ENCODE measurements at regions not wholly inside any gene's neighbourhood (a gene's known extent, or its start where the extent isn't known, plus 50 kb on each side); places are given as distances from the start of the nearest gene placed in this dataset.

GRCh38 chr10:104559935-104560334, 81.2 kb upstream of the SORCS3 start:
- TF ChIP-seq CTCF (IDR thresholded peaks at IDR 0.05) (no peak), POLR2AphosphoS5 (IDR thresholded peaks at IDR 0.05) (no peak), EP300 (IDR thresholded peaks at IDR 0.05) (no peak), POLR2A (IDR thresholded peaks at IDR 0.05; ENCODE audit: low read depth) (no peak)
- Histone ChIP-seq H3K27ac (replicated peaks in 1 of 4) (no peak overlapping the region), H3K27me3 (no peaks in the 10 kb centered on the region), H3K4me3 (no peak overlapping the region), H3K36me3 (no peaks in the 10 kb centered on the region), H3K9me3 (no peaks in the 10 kb centered on the region), H3K4me1 (no peaks in the 10 kb centered on the region)
- WGBS: 33% methylated on average over 5 of the region's 5 CpGs
- intact Hi-C loops (cut with DNase I): no loop called here
- peak; percentile 88 for DNase-seq (ENCODE audit: extremely low spot score)

DNA sequence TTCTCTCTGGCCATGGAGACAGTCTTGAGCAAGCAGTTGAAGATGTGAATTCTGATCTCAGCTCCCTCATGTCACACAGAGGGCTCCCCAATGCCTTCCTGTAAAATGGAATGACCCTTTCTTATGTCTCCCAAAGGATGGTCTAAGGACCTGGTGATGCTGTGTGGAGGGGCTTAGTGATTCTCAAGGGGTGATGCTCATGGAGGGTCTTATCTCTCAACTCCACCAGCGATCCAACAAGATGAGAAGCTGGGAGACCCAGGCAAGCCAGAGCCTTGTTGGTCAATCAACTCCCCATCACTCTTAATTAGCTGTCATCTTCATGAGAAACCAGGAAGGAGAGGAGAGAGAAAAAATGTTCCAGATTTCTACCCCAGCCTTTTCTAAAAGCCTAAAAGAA, 78.0 kb upstream of the SORCS3 start:
- intact Hi-C loops (cut with DNase I): no loop called here
- no peaks in the 10 kb centered on the region for H3K4me1 ChIP-seq
- 100% methylated on average over 1 of the region's 1 CpG for WGBS
- peaks cover 0 to 7% (median 5%) of the 10 kb centered on the region in 4 donors for H3K9me3 ChIP-seq
- H3K36me3 ChIP-seq: no peaks in the 10 kb centered on the region
- H3K4me3 ChIP-seq: no peak overlapping the region
- peak; percentile 83 for DNase-seq (ENCODE audit: extremely low spot score)
- H3K27me3 ChIP-seq: no peaks in the 10 kb centered on the region
- TF ChIP-seq POLR2AphosphoS5 (IDR thresholded peaks at IDR 0.05) (no peak), POLR2A (IDR thresholded peaks at IDR 0.05; ENCODE audit: low read depth) (no peak), EP300 (IDR thresholded peaks at IDR 0.05) (no peak), CTCF (IDR thresholded peaks at IDR 0.05) (no peak)
- H3K27ac ChIP-seq (replicated peaks in 1 of 4): no peak overlapping the region

DNA sequence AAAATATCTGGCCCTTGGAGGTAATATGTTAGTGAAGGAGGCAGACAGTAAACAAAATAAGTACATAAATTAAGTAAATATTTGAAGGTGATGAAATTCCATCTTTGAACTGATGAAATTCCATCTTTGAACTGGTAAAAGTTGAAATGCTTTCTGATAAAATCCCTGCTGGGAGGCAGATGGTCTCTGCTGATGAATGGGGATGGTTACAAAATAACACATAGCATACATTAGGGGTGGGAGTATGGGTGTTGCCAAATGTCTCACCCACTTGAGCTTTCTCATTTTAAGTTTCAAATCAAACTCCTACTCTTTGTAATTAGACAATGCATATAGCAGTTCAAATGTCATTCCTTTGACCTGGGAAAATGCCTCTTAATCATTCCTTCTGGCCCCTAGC, 77.5 kb upstream of the SORCS3 start:
- H3K4me1 ChIP-seq: no peaks in the 10 kb centered on the region
- peak; percentile 39 for DNase-seq (ENCODE audit: extremely low spot score)
- H3K27ac ChIP-seq (replicated peaks in 1 of 4): no peak overlapping the region
- H3K36me3 ChIP-seq: no peaks in the 10 kb centered on the region
- no peaks in the 10 kb centered on the region for H3K27me3 ChIP-seq
- intact Hi-C loops (cut with DNase I): no loop called here
- TF ChIP-seq EP300 (IDR thresholded peaks at IDR 0.05) (no peak), POLR2AphosphoS5 (IDR thresholded peaks at IDR 0.05) (no peak), CTCF (IDR thresholded peaks at IDR 0.05) (no peak), POLR2A (IDR thresholded peaks at IDR 0.05; ENCODE audit: low read depth) (no peak)
- H3K4me3 ChIP-seq: no peak overlapping the region
- peaks cover 0 to 7% (median 5%) of the 10 kb centered on the region in 4 donors for H3K9me3 ChIP-seq

DNA sequence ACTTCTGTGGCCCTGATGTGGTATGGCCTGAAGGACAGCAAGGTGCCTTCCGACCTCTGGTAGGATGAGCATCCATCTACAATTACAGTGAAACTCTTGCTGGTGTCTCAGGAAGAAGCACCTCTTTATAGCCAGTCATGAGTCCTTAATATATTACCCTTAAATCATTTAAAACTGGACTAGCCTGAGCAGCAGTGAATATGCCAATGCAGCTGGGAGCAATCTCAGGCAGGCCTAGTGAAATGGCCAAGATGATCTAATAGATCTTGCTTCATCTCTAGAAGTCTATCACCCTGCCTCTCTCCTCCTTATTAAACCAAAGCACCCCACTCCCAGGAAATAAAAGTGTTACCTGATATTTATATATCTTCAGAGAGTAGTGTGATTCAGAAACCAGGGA, 66.7 kb upstream of the SORCS3 start:
- peak; percentile 37 for DNase-seq (ENCODE audit: extremely low spot score)
- Histone ChIP-seq H3K9me3 (peaks cover 0 to 28% (median 20%) of the 10 kb centered on the region in 4 donors), H3K4me1 (no peaks in the 10 kb centered on the region), H3K27ac (replicated peaks in 1 of 4) (no peak overlapping the region), H3K27me3 (peaks cover 0 to 13% (median 0%) of the 10 kb centered on the region in 4 donors), H3K4me3 (no peak overlapping the region), H3K36me3 (no peaks in the 10 kb centered on the region)
- intact Hi-C loops (cut with DNase I): no loop called here
- TF ChIP-seq CTCF (IDR thresholded peaks at IDR 0.05) (no peak), POLR2AphosphoS5 (IDR thresholded peaks at IDR 0.05) (no peak), POLR2A (IDR thresholded peaks at IDR 0.05; ENCODE audit: low read depth) (no peak), EP300 (IDR thresholded peaks at IDR 0.05) (no peak)
- WGBS: 100% methylated on average over 1 of the region's 1 CpG

GRCh38 chr10:104574838-104575237, 66.3 kb upstream of the SORCS3 start:
- Histone ChIP-seq H3K36me3 (no peaks in the 10 kb centered on the region), H3K4me1 (no peaks in the 10 kb centered on the region), H3K27me3 (peaks cover 0 to 14% (median 0%) of the 10 kb centered on the region in 4 donors), H3K27ac (replicated peaks in 1 of 4) (no peak overlapping the region), H3K9me3 (peaks cover 0 to 24% (median 19%) of the 10 kb centered on the region in 4 donors), H3K4me3 (no peak overlapping the region)
- peak; percentile 17 for DNase-seq (ENCODE audit: extremely low spot score)
- intact Hi-C loops (cut with DNase I): no loop called here
- TF ChIP-seq CTCF (IDR thresholded peaks at IDR 0.05) (no peak), POLR2A (IDR thresholded peaks at IDR 0.05; ENCODE audit: low read depth) (no peak), POLR2AphosphoS5 (IDR thresholded peaks at IDR 0.05) (no peak), EP300 (IDR thresholded peaks at IDR 0.05) (no peak)
